ENCODE measurements at regions not wholly inside any gene's neighbourhood (a gene's known extent, or its start where the extent isn't known, plus 50 kb on each side); places are given as distances from the start of the nearest gene placed in this dataset.

DNA sequence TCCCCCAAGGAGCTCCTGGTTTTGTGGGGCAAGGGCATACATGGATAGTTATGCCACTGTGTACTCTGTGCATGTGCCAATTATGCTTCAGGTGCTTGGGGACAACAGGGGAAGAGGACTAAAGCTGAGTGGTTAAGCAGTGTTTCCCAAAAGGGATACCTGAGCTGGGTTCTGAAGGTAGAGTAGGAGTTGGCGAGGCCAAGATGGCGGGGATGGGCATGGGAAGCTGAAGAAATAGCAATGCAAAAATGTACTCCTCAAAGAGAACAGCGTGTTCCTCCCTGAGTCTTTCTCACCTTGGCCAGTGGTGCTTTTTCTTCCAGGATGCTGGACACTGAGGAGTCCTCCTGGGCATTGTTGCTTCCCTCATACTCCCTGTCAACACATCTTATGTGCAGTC is 90.0 kb upstream of the LARGE1 start:
- CTCF ChIA-PET: no interaction called here
- no peak for DNase-seq (ENCODE audit: low spot score)
- peaks cover 6% of the 10 kb centered on the region for H3K27me3 Mint-ChIP-seq (ENCODE audit: low read depth)
- H3K27ac Mint-ChIP-seq: no peak overlapping the region
- ATAC-seq: no peak
- peaks cover 57% of the 10 kb centered on the region for H3K36me3 Mint-ChIP-seq
- H3K4me3 Mint-ChIP-seq: no peak overlapping the region
- TF ChIP-seq, protein P1, sequence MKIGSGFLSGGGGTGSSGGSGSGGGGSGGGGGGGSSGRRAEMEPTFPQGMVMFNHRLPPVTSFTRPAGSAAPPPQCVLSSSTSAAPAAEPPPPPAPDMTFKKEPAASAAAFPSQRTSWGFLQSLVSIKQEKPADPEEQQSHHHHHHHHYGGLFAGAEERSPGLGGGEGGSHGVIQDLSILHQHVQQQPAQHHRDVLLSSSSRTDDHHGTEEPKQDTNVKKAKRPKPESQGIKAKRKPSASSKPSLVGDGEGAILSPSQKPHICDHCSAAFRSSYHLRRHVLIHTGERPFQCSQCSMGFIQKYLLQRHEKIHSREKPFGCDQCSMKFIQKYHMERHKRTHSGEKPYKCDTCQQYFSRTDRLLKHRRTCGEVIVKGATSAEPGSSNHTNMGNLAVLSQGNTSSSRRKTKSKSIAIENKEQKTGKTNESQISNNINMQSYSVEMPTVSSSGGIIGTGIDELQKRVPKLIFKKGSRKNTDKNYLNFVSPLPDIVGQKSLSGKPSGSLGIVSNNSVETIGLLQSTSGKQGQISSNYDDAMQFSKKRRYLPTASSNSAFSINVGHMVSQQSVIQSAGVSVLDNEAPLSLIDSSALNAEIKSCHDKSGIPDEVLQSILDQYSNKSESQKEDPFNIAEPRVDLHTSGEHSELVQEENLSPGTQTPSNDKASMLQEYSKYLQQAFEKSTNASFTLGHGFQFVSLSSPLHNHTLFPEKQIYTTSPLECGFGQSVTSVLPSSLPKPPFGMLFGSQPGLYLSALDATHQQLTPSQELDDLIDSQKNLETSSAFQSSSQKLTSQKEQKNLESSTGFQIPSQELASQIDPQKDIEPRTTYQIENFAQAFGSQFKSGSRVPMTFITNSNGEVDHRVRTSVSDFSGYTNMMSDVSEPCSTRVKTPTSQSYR (CRISPR knock-in tag; IDR thresholded peaks at IDR 0.05): no peak
- TF ChIP-seq, protein P2, sequence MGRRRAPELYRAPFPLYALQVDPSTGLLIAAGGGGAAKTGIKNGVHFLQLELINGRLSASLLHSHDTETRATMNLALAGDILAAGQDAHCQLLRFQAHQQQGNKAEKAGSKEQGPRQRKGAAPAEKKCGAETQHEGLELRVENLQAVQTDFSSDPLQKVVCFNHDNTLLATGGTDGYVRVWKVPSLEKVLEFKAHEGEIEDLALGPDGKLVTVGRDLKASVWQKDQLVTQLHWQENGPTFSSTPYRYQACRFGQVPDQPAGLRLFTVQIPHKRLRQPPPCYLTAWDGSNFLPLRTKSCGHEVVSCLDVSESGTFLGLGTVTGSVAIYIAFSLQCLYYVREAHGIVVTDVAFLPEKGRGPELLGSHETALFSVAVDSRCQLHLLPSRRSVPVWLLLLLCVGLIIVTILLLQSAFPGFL (CRISPR knock-in tag; IDR thresholded peaks at IDR 0.05; ENCODE audit: borderline replicate concordance): no peak
- no peak for TF ChIP-seq MAX (CRISPR knock-in tag; IDR thresholded peaks at IDR 0.05)
- TF ChIP-seq ZNF423 (CRISPR knock-in tag; IDR thresholded peaks at IDR 0.05): no peak
- H3K9me3 Mint-ChIP-seq: peaks cover 65% of the 10 kb centered on the region
- H3K4me1 Mint-ChIP-seq: no peaks in the 10 kb centered on the region
- POLR2A ChIA-PET: no interaction called here

DNA sequence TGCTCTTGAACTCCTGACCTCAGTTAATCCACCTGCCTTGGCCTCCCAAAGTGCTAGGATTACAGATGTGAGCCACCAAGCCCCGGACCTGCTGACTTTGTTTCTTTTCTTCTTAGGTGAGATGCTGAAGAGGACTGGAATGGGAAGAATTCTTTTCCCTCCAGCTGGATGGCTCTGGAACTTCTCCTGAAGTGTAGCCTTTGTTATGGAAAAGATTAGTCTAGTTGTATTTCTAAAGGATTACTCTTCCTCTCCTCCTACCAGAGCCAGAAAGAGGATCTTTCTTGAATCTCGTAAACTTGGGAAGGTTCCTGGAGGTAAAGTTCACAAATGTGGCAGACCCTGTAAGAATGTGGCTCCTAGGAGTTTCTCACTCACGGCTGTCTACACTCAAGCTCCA is 95.4 kb upstream of the LARGE1 start:
- ChIA-PET POLR2A (no interaction called here), CTCF (no interaction called here)

More for the DNA sequence above, 95.4 kb upstream of the LARGE1 start:
- peaks cover 4% of the 10 kb centered on the region; the same call in 1 of the 2 replicates for H3K27me3 Mint-ChIP-seq (ENCODE audit: low read depth)
- no peak for TF ChIP-seq JUN (CRISPR knock-in tag; IDR thresholded peaks at IDR 0.05)
- TF ChIP-seq MAX (CRISPR knock-in tag; IDR thresholded peaks at IDR 0.05): no peak
- TF ChIP-seq ZNF416 (CRISPR knock-in tag; IDR thresholded peaks at IDR 0.05): no peak
- TF ChIP-seq, protein P2 (CRISPR knock-in tag; IDR thresholded peaks at IDR 0.05; ENCODE audit: borderline replicate concordance): no peak
- TF ChIP-seq, protein P1 (CRISPR knock-in tag; IDR thresholded peaks at IDR 0.05): no peak
- no peak for TF ChIP-seq TCF7 (CRISPR knock-in tag; IDR thresholded peaks at IDR 0.05; ENCODE audit: low read depth)
- no peak for TF ChIP-seq ZNF396 (CRISPR knock-in tag; IDR thresholded peaks at IDR 0.05; ENCODE audit: borderline replicate concordance)
- TF ChIP-seq ZNF671 (CRISPR knock-in tag; IDR thresholded peaks at IDR 0.05): no peak
- TF ChIP-seq NFATC4 (CRISPR knock-in tag; IDR thresholded peaks at IDR 0.05): no peak
- TF ChIP-seq KAT7 (CRISPR knock-in tag; IDR thresholded peaks at IDR 0.05; ENCODE audit: borderline replicate concordance): no peak
- TF ChIP-seq E2F4 (CRISPR knock-in tag; IDR thresholded peaks at IDR 0.05; ENCODE audit: borderline replicate concordance, low read depth): no peak
- TF ChIP-seq, protein P3, sequence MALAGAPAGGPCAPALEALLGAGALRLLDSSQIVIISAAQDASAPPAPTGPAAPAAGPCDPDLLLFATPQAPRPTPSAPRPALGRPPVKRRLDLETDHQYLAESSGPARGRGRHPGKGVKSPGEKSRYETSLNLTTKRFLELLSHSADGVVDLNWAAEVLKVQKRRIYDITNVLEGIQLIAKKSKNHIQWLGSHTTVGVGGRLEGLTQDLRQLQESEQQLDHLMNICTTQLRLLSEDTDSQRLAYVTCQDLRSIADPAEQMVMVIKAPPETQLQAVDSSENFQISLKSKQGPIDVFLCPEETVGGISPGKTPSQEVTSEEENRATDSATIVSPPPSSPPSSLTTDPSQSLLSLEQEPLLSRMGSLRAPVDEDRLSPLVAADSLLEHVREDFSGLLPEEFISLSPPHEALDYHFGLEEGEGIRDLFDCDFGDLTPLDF (CRISPR knock-in tag; IDR thresholded peaks at IDR 0.05): no peak
- TF ChIP-seq, protein P4, sequence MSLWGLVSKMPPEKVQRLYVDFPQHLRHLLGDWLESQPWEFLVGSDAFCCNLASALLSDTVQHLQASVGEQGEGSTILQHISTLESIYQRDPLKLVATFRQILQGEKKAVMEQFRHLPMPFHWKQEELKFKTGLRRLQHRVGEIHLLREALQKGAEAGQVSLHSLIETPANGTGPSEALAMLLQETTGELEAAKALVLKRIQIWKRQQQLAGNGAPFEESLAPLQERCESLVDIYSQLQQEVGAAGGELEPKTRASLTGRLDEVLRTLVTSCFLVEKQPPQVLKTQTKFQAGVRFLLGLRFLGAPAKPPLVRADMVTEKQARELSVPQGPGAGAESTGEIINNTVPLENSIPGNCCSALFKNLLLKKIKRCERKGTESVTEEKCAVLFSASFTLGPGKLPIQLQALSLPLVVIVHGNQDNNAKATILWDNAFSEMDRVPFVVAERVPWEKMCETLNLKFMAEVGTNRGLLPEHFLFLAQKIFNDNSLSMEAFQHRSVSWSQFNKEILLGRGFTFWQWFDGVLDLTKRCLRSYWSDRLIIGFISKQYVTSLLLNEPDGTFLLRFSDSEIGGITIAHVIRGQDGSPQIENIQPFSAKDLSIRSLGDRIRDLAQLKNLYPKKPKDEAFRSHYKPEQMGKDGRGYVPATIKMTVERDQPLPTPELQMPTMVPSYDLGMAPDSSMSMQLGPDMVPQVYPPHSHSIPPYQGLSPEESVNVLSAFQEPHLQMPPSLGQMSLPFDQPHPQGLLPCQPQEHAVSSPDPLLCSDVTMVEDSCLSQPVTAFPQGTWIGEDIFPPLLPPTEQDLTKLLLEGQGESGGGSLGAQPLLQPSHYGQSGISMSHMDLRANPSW (CRISPR knock-in tag; conservative IDR thresholded peaks at IDR 0.05; ENCODE audit: low read depth): no peak
- peak overlapping the region; percentile 41 for H3K27ac Mint-ChIP-seq
- H3K9me3 Mint-ChIP-seq: peaks cover 35% of the 10 kb centered on the region
- H3K4me3 Mint-ChIP-seq: no peak overlapping the region
- peak; percentile 85 for ATAC-seq
- H3K36me3 Mint-ChIP-seq: peaks cover 29% of the 10 kb centered on the region
- peaks cover 8% of the 10 kb centered on the region for H3K4me1 Mint-ChIP-seq
- no peak for DNase-seq (ENCODE audit: low spot score)

Data from WTC11 (cell line).